GM21515 (cell line): ENCODE measurements at regions not wholly inside any gene's neighbourhood (a gene's known extent, or its start where the extent isn't known, plus 50 kb on each side); places are given as distances from the start of the nearest gene placed in this dataset.

Source experiments
- ATAC-seq: cut with Tn5 transposase; IDR thresholded peaks from one replicate; pipeline ENCODE4 v1.9.1; 2021; ENCODE audit not compliant: unreplicated experiment

DNA sequence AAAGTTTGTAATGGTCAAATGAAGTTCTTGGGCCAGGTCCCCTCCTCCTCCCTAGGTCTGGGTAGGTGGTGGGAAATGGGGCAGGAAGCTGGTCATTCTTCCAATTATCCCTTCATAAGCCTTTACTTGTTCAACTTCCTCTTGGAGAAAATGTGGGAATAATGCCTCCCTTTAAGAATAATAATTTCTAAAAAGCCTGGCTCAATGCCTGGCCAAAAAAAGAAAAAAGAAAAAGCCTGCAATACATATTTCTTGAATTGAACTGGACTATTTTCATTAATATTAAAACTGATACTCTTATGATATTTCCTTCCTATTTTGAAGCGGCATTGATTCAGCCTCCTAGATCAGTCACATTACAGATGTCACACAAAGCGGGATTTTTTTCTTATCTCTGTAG, 600.9 kb downstream of the CCDC171 start:
- no peak for ATAC-seq

DNA sequence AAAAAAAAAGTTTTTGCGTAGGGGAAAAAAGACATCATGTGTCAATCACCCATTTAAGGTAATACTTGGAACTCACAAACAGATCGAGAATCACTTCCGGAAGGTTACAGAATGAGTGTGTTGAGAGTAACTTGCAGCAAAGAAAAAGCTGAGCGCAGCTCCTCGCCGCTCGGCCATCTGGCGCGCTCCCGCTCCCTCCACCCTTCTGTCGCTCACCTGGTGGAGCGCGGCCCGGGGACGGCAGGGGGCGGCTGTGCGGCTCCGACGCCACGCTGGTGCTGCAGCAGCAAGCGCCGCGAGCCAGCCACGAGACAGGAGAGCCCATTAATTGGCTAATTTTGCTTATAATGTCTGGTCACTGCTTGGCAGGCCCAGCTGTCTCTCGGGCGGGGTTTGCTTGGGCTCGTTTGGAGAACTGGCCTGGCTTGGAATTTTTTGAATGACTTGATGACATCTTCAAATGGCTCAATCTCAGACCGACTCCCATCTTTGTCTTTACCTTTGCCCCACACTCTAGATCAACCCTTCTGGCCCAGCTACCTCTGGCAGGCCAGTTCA, 601.8 kb downstream of the CCDC171 start:
- no peak for ATAC-seq

GRCh38 chr9:16155878-16156277, 603.0 kb downstream of the CCDC171 start:
- ATAC-seq: no peak

DNA sequence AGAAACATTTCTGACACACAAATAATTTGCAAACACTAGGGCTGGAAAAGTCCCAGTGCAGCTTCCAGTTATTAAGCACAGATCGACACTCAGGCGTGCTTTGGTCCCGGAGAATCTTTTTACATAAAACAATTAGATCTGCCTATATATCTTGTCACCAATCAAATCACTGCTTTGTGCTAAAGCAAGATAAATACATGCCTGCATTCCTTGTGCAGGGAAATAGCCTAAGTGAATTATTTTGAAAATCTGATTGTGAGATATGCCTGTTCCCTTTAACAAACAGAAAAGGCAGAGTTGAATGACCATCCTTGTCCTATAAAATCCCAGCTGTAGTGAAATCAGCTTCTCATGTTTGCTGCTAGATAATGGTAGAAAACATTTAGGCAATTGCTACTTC, 604.4 kb downstream of the CCDC171 start:
- ATAC-seq: no peak

DNA sequence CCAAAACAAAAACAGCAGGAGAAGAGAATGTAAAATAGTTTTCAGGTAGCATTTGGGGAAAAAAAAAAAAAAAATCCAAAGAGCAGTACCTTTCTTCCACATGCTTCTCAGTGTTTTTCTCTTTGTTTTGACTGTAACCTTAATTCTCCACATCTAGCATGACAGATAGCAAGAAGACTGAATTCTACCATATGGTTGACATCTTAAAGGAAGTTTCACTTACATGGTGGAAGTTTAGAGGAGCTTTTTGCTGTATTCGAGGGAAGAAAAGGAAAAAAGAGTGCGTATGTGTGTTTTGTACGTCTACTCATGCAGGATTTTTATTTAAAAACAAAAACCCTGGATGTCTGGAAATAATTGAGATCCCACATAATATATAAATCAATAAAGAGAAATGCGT, 604.8 kb downstream of the CCDC171 start:
- ATAC-seq: no peak

GRCh38 chr9:16158093-16158492, 605.2 kb downstream of the CCDC171 start:
- no peak for ATAC-seq

DNA sequence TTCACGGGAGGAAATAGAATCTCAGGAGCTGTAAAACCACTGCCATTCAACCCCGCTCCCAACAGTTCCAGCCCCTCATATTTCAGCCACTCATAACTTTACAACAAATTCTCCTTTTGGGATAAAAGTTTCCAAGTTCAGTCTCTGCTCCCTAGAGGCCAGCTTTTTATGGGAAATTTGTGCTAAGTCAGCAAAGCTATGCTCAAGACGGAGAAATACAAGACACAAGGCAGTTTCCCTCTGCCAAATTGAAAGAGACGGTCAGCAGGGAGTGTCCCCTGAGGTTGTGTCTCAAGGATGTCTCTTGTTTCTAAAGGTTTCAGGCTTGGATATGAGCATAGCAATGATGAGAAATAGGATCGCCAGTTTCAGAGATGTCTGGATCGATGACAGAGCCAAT, 608.6 kb downstream of the CCDC171 start:
- no peak for ATAC-seq

- no peak for ATAC-seq
Measured at GRCh38 chr9:16170119-16170518, 617.3 kb downstream of the CCDC171 start.

DNA sequence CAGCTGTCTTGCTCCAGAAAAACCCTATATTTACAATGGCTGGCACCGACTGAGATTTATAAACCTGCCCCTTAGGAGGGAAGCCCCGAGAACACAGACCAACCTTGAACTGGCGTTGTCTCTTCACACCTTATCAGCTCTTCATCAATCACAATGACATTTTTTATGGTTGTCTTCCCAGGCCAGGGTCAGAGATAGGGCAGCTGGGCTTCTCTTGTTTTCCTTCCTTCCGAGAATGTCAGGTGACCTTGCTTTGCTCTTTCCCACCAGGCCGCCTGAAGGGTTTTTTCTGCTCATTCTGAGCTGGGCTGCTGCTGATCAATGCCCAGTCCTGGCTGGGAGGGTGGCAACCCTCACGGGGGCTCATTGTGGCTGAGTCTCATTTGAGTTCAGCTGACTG, 619.1 kb downstream of the CCDC171 start:
- no peak for ATAC-seq

GRCh38 chr9:16172796-16173195, 620.0 kb downstream of the CCDC171 start:
- ATAC-seq: no peak

DNA sequence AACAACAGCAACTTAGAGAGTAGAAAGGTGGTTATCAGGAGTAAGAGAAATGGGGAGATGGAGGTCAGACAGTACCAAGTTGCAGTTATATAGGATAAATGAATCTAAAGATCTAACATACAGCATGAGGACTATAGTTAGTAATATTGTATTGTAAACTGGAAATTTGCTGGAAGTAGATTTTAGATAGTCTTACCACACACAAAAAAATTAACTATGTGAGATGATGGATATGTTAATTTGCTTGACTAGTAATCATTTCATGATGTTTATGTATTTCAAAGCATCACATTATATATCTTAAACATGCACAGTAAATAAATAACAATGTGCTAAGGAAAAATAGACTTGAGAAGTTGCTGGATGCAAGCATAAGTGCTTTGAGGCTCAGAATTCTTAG, 622.1 kb downstream of the CCDC171 start:
- no peak for ATAC-seq

- ATAC-seq: no peak
Measured at GRCh38 chr9:16175461-16175860, 622.6 kb downstream of the CCDC171 start.

- ATAC-seq: no peak
Measured at GRCh38 chr9:16178294-16178693, 625.5 kb downstream of the CCDC171 start.

- ATAC-seq: no peak
Measured at GRCh38 chr9:16179566-16179965, 626.7 kb downstream of the CCDC171 start.

DNA sequence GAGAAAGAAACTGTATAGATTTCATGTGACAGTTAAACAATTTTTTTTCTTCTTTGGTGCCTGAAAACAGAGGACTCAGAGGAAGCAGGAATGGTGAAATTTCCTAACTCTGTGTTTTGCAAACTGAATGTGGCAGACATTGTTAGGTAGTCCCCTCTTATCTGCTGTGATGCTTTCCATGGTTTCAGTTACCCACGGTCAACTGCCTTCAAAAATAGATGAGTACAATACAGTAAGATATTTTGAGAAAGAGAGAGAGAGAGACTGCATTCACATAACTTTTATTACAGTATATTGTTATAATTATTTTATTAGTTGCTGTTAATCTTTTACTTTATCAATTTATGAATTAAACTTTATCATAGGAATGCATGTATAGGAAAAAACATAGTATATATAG, 627.2 kb downstream of the CCDC171 start:
- no peak for ATAC-seq

GRCh38 chr9:16180546-16180945, 627.7 kb downstream of the CCDC171 start:
- no peak for ATAC-seq

- ATAC-seq: no peak
Measured at GRCh38 chr9:16181539-16181938, 628.7 kb downstream of the CCDC171 start.

- no peak for ATAC-seq
Measured at GRCh38 chr9:16182784-16183183, 629.9 kb downstream of the CCDC171 start.

DNA sequence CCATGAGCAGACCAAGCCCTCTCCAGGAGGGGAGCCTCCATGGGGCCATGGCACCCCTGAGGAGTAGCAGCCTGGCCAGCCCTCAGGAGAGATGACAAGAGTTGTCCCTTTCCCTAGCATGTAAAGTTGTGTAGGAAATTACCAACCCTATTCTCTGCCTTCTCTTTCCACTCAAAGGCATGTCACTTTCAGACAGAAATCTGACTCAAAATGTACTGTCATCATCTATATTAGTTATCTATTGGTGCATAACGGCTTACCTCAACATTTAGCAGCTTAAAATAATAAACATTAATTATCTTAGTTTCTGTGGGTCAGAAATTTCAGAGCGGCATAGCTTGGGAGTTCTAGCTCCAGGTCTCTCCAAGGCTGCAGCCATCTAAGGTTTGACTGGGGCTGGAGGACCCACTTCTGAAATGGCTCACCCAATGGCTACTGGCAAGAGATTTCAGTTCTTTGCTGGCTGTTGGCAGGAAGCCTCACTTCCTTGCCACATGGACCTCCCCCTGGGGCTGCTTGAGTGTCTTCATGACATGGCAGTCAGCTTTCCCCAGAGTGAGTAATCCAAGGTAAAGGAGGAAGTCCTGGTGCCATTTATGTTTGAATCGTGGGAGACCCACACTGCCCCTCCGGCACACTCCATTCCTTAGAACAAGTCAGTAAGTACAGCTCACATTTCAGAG, 632.3 kb downstream of the CCDC171 start:
- ATAC-seq: no peak

DNA sequence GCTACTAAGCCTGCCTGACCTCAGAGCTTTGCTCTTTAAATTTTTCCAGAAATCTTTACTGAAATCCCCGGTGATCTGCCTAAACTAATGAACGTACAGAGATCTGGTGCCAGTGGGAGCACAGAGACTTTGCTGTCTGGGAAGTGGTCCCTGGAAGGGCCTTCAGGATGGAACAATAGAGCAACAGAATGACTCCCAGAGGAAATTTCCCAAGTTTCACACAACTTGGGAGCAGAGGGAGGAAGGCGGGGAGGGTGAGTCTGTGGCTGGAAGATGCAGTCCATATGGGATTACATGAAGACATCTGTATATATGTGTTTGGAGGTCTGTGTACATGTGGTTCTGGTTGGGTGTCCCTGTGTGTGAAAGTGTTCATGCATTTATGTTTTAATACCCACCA, 638.3 kb downstream of the CCDC171 start:
- ATAC-seq: no peak

DNA sequence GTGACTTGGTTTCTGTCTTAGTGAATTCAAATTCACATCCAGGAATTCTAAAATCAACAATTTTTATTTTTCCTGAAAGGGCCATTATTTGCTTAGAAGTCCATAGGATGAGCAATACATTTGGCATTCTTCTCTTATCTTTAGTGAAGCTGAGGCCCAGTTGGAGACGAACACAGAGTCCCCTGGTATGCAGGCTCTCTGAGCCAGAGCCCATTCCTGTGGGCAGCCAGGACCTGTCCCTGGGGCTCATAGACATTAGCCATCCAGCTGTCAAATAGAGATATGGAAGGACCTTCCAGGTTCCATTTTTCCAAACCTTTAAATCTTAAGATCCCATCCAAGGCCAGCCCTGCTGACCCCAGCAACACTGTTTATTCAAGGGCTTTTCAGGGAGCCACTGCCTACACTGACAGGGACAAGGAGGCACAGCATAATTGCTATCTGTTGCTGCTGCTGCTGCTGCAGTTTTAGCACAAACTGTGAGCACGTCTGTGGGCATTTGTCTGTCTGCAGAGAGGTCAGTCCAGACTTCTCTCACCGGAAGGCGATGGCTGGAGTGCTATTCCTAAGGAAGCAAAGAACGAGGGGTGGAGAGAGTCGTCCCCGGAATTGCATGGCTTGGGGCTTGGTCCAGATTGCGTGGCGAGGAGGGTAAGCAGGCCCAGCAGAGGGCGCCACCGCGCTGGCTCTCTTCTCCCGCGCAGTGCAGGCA, 639.0 kb downstream of the CCDC171 start:
- no peak for ATAC-seq

GRCh38 chr9:16192403-16193017, 639.7 kb downstream of the CCDC171 start:
- no peak for ATAC-seq
